ENCODE measurements at regions not wholly inside any gene's neighbourhood (a gene's known extent, or its start where the extent isn't known, plus 50 kb on each side); places are given as distances from the start of the nearest gene placed in this dataset.

- no peak for DNase-seq (ENCODE audit: low read depth in 3 of 3)
Observed at GRCh38 chr10:105647354-105647753, 1006.3 kb downstream of the SORCS3 start.

GRCh38 chr10:105644978-105645377 lies 1003.9 kb downstream of the SORCS3 start:
- no peak for DNase-seq (ENCODE audit: low read depth in 3 of 3)

GRCh38 chr10:105644559-105644958 lies 1003.5 kb downstream of the SORCS3 start:
- DNase-seq (ENCODE audit: low read depth in 3 of 3), result no peak

- no peak for DNase-seq (ENCODE audit: low read depth in 3 of 3)
Observed at GRCh38 chr10:105644091-105644490, 1003.0 kb downstream of the SORCS3 start.

DNA sequence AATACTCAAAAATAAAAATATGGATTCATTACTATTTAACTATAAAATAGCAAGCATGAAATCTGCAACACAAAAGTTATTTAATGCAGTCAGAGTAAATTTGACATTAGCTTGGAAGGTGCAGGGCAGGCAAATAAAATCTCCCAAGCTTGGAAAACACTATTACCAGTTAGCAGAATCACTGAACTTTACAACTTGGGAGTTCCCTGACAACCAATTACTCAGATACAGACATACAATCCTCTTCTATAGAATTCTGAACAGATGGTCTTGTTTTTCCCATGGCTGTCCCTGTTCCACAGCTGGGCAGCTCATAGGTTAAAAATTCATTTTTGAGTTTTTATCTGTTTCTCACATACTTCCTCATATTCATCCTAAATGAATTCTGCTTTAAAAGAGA lies 1002.6 kb downstream of the SORCS3 start:
- no peak for DNase-seq (ENCODE audit: low read depth in 3 of 3)

- DNase-seq (ENCODE audit: low read depth in 3 of 3), result no peak
Observed at GRCh38 chr10:105634281-105634680, 993.2 kb downstream of the SORCS3 start.

DNA sequence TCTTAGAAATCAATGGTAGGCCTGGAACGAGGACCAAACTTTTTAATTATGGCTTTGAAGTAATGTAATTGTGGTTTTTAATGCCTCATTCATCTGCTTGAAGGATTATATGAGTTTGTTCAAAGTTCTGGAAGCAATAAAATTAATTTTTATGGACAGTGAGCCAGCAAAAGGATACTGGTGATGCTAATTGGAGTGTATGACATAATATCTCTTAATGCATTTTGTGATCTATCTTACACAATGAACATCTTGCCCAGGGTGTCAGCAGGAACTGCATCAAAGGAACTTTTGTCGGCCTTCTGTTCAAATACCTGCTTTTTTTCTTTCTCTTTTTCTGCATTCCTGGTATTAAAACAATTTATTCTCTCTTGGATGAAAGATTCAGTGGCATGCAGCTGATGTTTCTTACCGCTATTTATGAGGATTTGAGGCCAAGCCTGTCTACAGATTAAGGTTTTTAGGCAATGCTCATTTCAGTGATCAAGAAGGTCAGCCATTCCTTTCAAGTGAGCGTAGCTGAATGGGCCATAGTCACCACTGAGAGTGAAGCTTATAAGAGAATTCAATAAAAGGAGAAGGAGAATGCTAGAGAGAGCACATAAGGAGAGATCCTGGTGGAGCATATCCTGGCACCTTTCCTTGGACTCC lies 974.8 kb downstream of the SORCS3 start:
- DNase-seq (ENCODE audit: low read depth in 3 of 3), result no peak

- DNase-seq (ENCODE audit: low read depth in 3 of 3), result no peak
Observed at GRCh38 chr10:105611244-105611798, 970.2 kb downstream of the SORCS3 start.

DNA sequence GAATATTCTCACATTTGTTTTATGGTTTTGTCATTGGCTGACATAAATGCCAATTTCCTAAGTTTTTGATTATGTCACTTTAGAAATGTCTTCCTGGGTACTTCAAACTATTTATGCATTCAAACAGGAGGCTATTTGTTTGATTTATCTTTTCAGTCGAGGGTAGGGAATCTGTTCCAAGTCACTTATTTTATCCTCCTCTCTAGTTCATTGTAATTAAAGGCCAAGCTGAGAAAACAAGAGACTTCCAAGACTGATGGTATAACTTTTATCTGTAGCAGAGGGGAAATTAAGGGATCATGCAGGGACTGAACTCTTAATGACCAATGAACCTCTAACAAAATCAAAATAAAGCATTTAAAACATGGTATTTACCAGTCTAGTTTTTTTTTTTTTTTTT lies 968.4 kb downstream of the SORCS3 start:
- no peak for DNase-seq (ENCODE audit: low read depth in 3 of 3)

- DNase-seq (ENCODE audit: low read depth in 3 of 3), result no peak
Observed at GRCh38 chr10:105605918-105606317, 964.8 kb downstream of the SORCS3 start.

DNA sequence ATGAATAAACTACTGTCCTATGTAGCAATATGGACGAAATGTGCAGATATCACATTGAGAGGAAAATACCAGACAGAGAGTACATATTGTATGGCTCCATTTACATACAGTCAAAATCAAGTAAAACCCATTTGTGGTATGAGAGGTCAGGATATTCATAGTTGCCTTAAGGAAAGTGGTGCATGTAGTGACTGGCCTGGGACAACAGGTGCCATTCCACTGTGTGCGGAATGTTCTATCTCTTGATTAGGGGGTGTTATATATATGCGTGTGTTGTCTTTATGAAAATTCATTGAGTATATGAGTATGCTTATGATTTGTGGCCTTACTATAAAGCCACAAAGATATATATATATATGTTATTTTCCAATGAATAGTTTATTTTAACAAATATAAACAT lies 964.0 kb downstream of the SORCS3 start:
- DNase-seq (ENCODE audit: low read depth in 3 of 3), result no peak

DNA sequence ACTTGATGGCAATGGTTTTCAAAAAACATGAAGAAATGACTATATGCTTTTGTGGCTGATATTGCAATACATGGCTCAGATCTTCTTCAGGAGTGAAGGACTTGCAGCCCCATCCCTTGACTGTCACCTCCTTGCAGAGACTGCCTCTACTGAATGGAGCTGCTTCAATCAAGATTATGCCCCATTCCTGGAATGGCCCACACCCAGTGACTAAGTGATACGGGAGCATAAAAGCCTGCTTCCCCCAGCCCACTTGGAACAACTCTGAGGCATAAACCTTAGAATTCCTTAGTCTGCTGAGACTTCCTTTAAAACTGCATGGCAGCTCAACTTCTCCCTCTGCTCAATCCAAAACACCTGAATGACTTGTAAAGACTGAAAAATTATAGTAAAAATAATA lies 957.1 kb downstream of the SORCS3 start:
- DNase-seq (ENCODE audit: low read depth in 3 of 3), result no peak

DNA sequence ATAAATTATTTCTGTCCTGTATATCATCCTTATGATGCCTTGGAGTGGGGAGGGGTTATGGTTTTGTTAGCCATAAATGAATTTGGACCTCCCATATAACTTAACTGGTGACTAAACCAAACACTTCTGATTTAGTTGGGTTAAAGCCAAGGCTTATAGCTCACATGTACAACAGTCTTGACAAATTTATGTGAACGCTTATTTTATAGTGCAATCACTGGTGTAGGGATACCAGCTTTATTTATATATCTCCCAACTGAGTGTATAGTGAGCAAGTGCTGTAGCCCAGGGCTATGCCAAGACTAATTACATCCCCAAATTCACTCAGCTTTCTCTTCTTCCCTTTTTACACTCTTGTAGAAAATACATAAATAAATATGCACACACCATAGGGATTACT lies 956.2 kb downstream of the SORCS3 start:
- DNase-seq (ENCODE audit: low read depth in 3 of 3), result no peak

DNA sequence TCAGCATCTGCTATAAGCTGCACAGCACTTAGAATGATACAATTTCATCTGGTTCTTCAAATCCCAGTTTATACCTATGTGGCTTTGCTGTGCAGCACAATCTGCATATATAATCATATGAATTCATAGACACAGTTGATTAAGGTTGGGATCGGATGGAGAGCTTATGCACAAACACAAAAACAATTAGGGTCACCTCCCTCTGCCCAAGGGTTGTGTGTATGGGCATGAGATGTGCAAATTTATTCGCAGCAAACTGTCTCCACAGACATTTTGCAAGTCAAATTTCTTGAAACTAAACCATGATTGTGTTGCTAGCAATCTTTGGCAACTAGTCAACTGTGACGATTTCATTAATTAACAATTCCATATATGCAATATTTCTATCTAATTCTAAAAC lies 955.7 kb downstream of the SORCS3 start:
- no peak for DNase-seq (ENCODE audit: low read depth in 3 of 3)

DNA sequence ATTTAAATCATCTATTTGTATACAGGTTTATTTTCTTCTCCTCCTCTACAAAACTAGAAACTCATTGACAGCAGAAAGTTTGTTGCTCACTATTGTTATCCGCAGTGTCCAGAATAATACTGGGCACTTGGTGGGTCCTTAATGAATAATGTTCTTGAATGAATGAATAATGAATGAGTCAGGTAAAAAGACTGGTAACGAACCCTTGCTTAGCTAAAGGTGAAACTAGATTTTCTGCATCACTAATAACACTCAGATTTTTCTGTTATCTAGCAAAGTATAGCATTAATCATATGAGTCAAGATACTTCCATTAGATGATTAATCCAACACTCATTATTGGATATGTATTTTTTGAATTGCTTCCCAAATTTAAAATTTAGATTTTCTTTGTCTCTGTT lies 953.2 kb downstream of the SORCS3 start:
- no peak for DNase-seq (ENCODE audit: low read depth in 3 of 3)

DNA sequence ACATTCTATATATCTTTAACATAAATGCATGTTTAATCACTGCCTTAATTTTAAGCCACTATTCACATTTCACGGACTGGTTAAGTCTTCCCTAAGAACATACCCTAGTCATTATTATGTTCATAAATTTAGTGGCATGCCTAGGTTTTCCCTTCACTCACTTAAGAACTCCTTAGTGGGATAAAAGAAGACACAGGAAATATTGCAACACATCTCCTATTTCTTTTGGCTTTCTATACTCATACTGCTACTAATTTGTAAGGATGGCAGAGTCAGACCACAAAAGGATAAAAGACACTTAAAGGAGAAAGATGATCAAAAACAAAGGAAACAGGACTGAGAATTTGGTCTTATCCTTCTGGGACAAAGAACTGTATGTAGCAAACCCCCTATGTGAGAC lies 951.4 kb downstream of the SORCS3 start:
- no peak for DNase-seq (ENCODE audit: low read depth in 3 of 3)

GRCh38 chr10:105586451-105587098 lies 945.5 kb downstream of the SORCS3 start:
- no peak for DNase-seq (ENCODE audit: low read depth in 3 of 3)

- DNase-seq (ENCODE audit: low read depth in 3 of 3), result no peak
Observed at GRCh38 chr10:105585753-105586152, 944.7 kb downstream of the SORCS3 start.

DNA sequence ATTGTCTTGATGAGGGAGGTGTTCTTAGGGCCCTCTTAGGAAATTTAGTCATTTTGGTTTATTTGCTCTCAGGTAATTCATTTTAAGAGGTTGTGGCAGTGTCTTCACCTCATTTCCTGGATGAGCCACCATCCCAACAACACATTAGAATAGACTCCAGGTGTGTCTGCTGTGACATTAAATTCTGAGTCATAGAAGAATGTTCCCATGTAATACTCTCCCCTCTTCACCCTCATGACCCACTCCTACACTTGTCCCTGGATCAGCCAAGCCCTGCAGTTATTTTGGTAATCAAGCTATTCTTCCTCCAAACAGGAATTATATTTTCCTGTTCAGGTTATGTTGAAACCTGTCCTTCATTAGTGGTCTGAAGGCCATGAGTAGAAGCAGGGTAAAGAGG lies 944.1 kb downstream of the SORCS3 start:
- DNase-seq (ENCODE audit: low read depth in 3 of 3), result no peak

- DNase-seq (ENCODE audit: low read depth in 3 of 3), result no peak
Observed at GRCh38 chr10:105579112-105579511, 938.0 kb downstream of the SORCS3 start.

- no peak for DNase-seq (ENCODE audit: low read depth in 3 of 3)
Observed at GRCh38 chr10:105577865-105578607, 936.9 kb downstream of the SORCS3 start.

DNA sequence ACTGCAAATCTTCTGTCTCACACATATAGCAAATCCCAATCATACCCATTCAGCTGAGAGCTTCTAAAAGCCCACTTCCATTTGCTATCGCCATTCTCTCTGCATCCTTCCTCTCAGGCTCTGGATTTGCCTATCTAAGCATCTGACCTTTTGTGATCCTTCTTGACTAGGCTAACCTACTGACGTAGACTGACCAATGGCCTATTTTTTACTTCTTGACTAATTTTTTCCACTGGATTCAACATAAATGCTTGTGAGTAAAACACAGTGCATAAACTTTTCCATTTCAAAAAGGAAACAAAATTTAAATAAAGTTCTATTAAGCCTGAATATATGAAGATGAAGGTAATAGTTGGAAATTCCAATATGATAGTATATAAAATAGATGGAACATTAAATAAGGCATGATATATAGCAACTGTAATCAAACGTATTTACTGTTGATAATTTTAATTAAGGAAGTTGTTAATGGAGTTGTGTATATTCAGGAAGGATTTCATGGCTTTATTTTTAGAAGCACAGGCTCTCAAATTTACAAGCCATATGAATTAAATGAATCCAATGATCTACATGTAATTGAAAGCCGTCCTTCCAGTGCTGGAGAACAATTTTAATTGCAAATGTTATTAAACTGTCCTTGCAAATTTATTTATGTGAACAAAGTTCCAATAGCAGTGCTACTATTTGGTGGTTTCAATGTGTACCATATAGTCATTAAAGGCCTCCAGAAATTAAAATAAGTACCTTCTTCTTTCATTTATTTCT lies 918.4 kb downstream of the SORCS3 start:
- no peak for DNase-seq (ENCODE audit: low read depth in 3 of 3)

Measured in stimulated activated CD4-positive, alpha-beta T cell treated with anti-CD3 and anti-CD28 coated beads, TNF-alpha, amount 100 ng/mL, for 24 hours (primary cell).